Sigmoid colon (tissue), 6 donors: ENCODE measurements at regions not wholly inside any gene's neighbourhood (a gene's known extent, or its start where the extent isn't known, plus 50 kb on each side); places are given as distances from the start of the nearest gene placed in this dataset.

Experiments
- DNase-seq: peaks from one replicate; pipeline ENCODE4 v3.0.0-alpha.2; 2019
- H3K27ac ChIP-seq, 4 donors: fragments of 200-600 bp; sonication (generic); one replicate each; pipeline ENCODE4 v1.5.1; 2016 to 2019; ENCODE audit warnings: mild to moderate bottlenecking in 1 of 4
- H3K27me3 ChIP-seq, 3 donors: fragments of 200-600 bp; sonication (generic); one replicate each; pipeline ENCODE4 v1.5.1; 2019; ENCODE audit warnings: mild to moderate bottlenecking in 1 of 3
- H3K36me3 ChIP-seq, 4 donors: fragments of 200-600 bp; sonication (generic); one replicate each; pipeline ENCODE4 v1.5.1; 2016 to 2019
- H3K4me1 ChIP-seq, 4 donors: fragments of 200-600 bp; sonication (generic); one replicate each; pipeline ENCODE4 v1.5.1; 2017 to 2019
- H3K4me3 ChIP-seq, 4 donors: fragments of 200-600 bp; sonication (generic); one replicate each; pipeline ENCODE4 v1.5.1; 2017 to 2019; ENCODE audit warnings: mild to moderate bottlenecking in 2 of 4, moderate library complexity in 1 of 4
- H3K9me3 ChIP-seq, 4 donors: fragments of 200-600 bp in 3 of 4; sonication (generic) in 3 of 4; one replicate each; pipeline versions ENCODE4 v1.5.1 to v1.6.1; 2013 to 2019
- EP300 ChIP-seq, 4 donors: sonication (generic); formaldehyde crosslinking; IDR thresholded peaks; one replicate each; pipeline ENCODE4 v1.6.1; 2017; ENCODE audit warnings: antibody characterized with exemption in 4 of 4
- POLR2A ChIP-seq, 2 donors: fragments of 450-650 bp; IDR thresholded peaks; one replicate each; pipeline ENCODE4 v1.6.1; 2016; ENCODE audit warnings: antibody characterized with exemption in 2 of 2, mild to moderate bottlenecking in 2 of 2, moderate library complexity in 2 of 2
- POLR2AphosphoS5 ChIP-seq, 4 donors: sonication (generic); formaldehyde crosslinking; IDR thresholded peaks; one replicate each; pipeline ENCODE4 v1.6.1; 2017; ENCODE audit warnings: antibody characterized with exemption in 4 of 4
- WGBS, 2 donors: extraction: QIAGEN DNeasy Blood & Tissue Kit; methylation state at CpG; one replicate each; pipeline ENCODE4 v1.1.7; 2013; 5-methylcytosine and 5-hydroxymethylcytosine counted together
- intact Hi-C: fragments of 100-400 bp; cut with DNase I; formaldehyde crosslinking; loops from one replicate; pipeline ENCODE4 v1.15.1; 2023
- TF ChIP-seq, protein P1 (sequence below), 4 experiments: fragments of 450-650 bp in 3 of 4; fragments of 200-600 bp in 1 of 4; IDR thresholded peaks; one replicate each; pipeline ENCODE4 v1.5.1; 2016 to 2019; ENCODE audit warnings: antibody characterized with exemption in 4 of 4, mild to moderate bottlenecking in 3 of 4, moderate library complexity in 2 of 4
- donor health status: healthy with polysubstance abuse.
- donor health status: healthy.

DNA sequence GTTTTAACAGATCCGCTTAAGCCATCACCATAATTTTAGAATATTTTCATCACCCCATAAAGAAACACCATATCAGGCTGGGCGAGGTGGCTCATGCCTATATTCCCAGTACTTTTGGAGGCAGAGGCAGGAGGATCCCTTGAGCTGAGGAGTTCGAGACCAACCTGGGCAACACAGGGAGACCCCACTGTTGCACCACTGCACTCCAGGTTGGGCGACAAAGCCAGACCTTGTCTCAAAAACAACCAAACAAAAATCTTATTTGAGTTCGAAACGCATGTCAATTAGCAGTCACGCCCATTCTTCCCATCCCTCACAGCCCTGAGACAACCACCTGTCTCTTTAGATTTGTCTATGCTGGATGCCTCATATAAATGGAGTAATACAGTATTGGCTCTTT, 119.9 kb downstream of the KLF13 start:
- Histone ChIP-seq H3K4me3 (no peak overlapping the region), H3K9me3 (no peaks in the 10 kb centered on the region), H3K27me3 (no peaks in the 10 kb centered on the region), H3K27ac (no peak overlapping the region), H3K4me1 (peaks cover 0 to 6% (median 0%) of the 10 kb centered on the region in 4 donors), H3K36me3 (no peaks in the 10 kb centered on the region)
- TF ChIP-seq, protein P1, sequence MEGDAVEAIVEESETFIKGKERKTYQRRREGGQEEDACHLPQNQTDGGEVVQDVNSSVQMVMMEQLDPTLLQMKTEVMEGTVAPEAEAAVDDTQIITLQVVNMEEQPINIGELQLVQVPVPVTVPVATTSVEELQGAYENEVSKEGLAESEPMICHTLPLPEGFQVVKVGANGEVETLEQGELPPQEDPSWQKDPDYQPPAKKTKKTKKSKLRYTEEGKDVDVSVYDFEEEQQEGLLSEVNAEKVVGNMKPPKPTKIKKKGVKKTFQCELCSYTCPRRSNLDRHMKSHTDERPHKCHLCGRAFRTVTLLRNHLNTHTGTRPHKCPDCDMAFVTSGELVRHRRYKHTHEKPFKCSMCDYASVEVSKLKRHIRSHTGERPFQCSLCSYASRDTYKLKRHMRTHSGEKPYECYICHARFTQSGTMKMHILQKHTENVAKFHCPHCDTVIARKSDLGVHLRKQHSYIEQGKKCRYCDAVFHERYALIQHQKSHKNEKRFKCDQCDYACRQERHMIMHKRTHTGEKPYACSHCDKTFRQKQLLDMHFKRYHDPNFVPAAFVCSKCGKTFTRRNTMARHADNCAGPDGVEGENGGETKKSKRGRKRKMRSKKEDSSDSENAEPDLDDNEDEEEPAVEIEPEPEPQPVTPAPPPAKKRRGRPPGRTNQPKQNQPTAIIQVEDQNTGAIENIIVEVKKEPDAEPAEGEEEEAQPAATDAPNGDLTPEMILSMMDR (IDR thresholded peaks at IDR 0.05), result no peak
- TF ChIP-seq POLR2A (IDR thresholded peaks at IDR 0.05), result no peak
- no peak for TF ChIP-seq EP300 (IDR thresholded peaks at IDR 0.05)
- no peak for TF ChIP-seq POLR2AphosphoS5 (IDR thresholded peaks at IDR 0.05)
- DNase-seq, result no peak
- WGBS, 2 donors, result 81 to 94% methylated on average over 7 of the region's 7 CpGs
- intact Hi-C loops, result loop anchor here (2.0 kb wide), 1 partner anchor 54 kb away; no protein-coding TSS in a partner anchor

DNA sequence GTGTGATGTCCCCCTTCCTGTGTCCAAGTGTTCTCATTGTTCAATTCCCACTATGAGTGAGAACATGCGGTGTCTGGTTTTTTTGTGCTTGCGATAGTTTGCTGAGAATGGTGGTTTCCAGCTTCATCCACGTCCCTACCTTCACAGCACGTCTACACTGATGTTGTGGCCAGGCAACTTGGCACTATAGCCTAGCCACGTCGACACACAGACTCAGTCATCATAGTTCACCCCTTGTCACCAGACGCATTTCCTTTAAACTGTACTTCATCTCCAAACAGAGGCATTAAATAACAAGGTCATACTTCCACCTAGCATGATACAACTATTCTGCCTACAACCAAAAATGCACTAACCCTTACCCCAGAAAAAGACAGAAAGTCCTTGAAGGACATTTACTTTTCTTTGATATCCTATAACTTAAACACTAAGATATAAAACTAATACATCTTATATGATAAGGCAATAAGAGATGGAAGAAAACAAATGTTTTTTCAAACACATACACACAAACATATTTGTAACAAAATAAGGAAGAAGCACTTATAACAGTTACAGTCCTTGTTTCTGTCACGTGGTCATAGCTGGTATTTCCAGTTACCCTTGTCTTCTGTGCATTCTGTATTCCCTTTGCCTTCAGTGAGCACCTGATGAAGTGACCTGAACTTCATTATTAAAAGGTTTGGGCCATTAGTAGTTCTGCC, 121.4 kb downstream of the KLF13 start:
- Histone ChIP-seq H3K9me3 (no peaks in the 10 kb centered on the region), H3K36me3 (no peaks in the 10 kb centered on the region), H3K27ac (no peak overlapping the region), H3K4me3 (no peak overlapping the region), H3K27me3 (no peaks in the 10 kb centered on the region), H3K4me1 (no peaks in the 10 kb centered on the region)
- TF ChIP-seq POLR2A (IDR thresholded peaks at IDR 0.05), result no peak
- TF ChIP-seq POLR2AphosphoS5 (IDR thresholded peaks at IDR 0.05), result no peak
- TF ChIP-seq EP300 (IDR thresholded peaks at IDR 0.05), result no peak
- TF ChIP-seq, protein P1 (IDR thresholded peaks at IDR 0.05), result no peak
- 77 to 85% methylated on average over 8 of the region's 8 CpGs for WGBS, 2 donors
- no peak for DNase-seq
- intact Hi-C loops, result loop anchor here (2.0 kb wide), 1 partner anchor 55 kb away; no protein-coding TSS in a partner anchor

DNA sequence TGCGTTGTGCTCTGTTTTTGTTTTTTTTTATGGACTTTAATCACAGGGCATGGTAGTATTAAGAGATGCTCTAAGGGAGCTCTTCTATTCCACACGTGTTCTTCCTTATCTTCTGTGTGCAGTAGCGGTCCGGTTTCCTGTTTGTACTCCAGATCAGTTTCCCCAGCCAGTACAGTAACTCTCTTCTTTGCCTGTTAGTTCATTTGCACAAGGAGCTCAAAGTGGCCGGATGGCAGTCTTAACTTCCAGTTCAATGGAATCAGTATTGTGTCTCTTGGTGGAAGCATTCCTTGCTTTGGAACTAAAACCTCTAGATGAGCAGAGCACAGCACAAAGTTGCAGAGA, 122.0 kb downstream of the KLF13 start:
- H3K36me3 ChIP-seq, result no peaks in the 10 kb centered on the region
- TF ChIP-seq EP300 (IDR thresholded peaks at IDR 0.05) (no peak), POLR2A (IDR thresholded peaks at IDR 0.05) (no peak), POLR2AphosphoS5 (IDR thresholded peaks at IDR 0.05) (no peak)
- TF ChIP-seq, protein P1 (IDR thresholded peaks at IDR 0.05), result no peak
- H3K4me1 ChIP-seq, result no peaks in the 10 kb centered on the region
- H3K27me3 ChIP-seq, result no peaks in the 10 kb centered on the region
- WGBS, 2 donors, result 55 to 56% methylated on average over 5 of the region's 5 CpGs
- H3K4me3 ChIP-seq, result no peak overlapping the region
- no peak for DNase-seq
- no peak overlapping the region for H3K27ac ChIP-seq
- no peaks in the 10 kb centered on the region for H3K9me3 ChIP-seq
- intact Hi-C loops, result no loop called here

DNA sequence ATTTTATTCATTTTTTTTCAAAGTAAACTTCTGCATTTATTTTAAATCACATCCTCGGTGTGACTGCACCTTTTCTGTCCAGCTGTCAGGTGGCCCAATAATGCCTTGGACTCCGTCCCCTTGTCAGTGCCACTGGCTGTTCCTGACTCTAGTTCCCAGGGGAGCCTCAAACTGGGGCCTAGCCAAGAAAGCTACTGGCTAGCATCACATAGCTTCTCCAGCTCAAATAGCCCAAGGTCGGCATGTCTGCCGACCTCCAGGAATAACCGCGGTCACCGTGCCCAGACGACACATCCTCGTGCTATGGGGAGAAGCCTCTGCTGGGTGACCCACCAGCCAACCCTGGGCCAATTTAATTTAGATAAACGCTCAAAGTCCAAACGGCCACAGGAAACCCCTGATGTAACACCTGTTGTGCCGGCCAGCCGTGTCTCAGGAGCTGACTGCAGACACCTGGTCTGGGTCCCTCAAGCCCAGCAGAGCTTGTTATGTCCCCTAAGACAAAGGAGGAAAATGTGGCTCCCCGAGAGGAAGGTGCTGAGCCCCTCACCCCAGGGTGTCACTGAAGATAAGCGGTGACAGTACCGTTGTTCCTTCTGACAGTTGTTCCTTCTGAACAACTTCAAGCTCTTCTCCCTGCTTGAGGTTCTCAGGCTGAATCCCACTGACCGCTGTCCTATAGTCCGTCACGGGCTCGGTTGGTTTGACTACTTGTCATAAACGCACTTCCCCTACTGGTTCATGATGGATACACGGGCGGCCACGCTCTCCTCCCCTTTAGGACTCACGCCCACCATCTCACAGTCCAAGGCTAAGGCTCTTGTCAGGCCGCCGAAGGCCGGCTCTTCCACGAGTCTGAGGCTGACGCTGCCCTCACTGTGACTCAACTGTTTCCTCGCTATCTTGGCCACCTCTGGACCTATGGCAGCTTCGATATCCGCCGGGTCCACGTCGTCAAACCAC, 126.2 kb downstream of the KLF13 start:
- Histone ChIP-seq H3K27ac (no peak overlapping the region), H3K36me3 (no peaks in the 10 kb centered on the region), H3K27me3 (no peaks in the 10 kb centered on the region), H3K4me3 (no peak overlapping the region), H3K4me1 (peaks cover 0 to 5% (median 0%) of the 10 kb centered on the region in 4 donors), H3K9me3 (no peaks in the 10 kb centered on the region)
- no peak for DNase-seq
- intact Hi-C loops, result no loop called here
- WGBS, 2 donors, result 92% methylated on average over 36 of the region's 36 CpGs
- TF ChIP-seq, protein P1 (IDR thresholded peaks at IDR 0.05), result no peak
- no peak for TF ChIP-seq POLR2A (IDR thresholded peaks at IDR 0.05)
